B cell (primary cell): ENCODE measurements at regions not wholly inside any gene's neighbourhood (a gene's known extent, or its start where the extent isn't known, plus 50 kb on each side); places are given as distances from the start of the nearest gene placed in this dataset.

ENCODE experiments used
- CTCF ChIP-seq: fragments of 200-600 bp; IDR thresholded peaks from one replicate; pipeline ENCODE4 v1.8.0; 2022; ENCODE audit warnings: antibody characterized with exemption, mild to moderate bottlenecking
- EZH2 ChIP-seq: IDR thresholded peaks from 2 replicates; pipeline ENCODE4 v1.6.1; 2012; ENCODE audit warnings: borderline replicate concordance, low read depth, mild to moderate bottlenecking, moderate library complexity, low read length; ENCODE audit not compliant: insufficient read depth, poor library complexity, severe bottlenecking

GRCh38 chr16:9340526-9341256 lies 249.2 kb downstream of the HAPSTR1 start:
- no peak for TF ChIP-seq CTCF
- no peak for TF ChIP-seq EZH2
